ENCODE measurements at regions not wholly inside any gene's neighbourhood (a gene's known extent, or its start where the extent isn't known, plus 50 kb on each side); places are given as distances from the start of the nearest gene placed in this dataset.
"Not testable (repeated sequence)": the region's sequence is repeated elsewhere in the genome, so short reads cannot be mapped to it uniquely, and the experiment has no call there.

GRCh38 chrX:35561985-35562384, 236.2 kb upstream of the MAGEB16 start:
- Histone ChIP-seq H4K20me1 (ENCODE audit: insufficient read depth) (no peaks in the 10 kb centered on the region), H3F3A (ENCODE audit: insufficient read depth, low read depth) (no peaks in the 10 kb centered on the region), H3K79me2 (ENCODE audit: low read depth) (no peaks in the 10 kb centered on the region), H3K4me1 (replicated peaks; ENCODE audit: insufficient read depth) (no peaks in the 10 kb centered on the region), H3K4me2 (no peak overlapping the region), H3K27ac (no peak overlapping the region), H3K36me3 (ENCODE audit: low read depth) (no peaks in the 10 kb centered on the region), H3K9me3 (ENCODE audit: insufficient read depth, low read depth) (no peaks in the 10 kb centered on the region), H3K9me2 (ENCODE audit: insufficient read depth) (no peaks in the 10 kb centered on the region), H3K27me3 (ENCODE audit: insufficient read depth, low read depth) (no peaks in the 10 kb centered on the region), H2AFZ (no peak overlapping the region), H3K4me3 (no peak overlapping the region)
- TF ChIP-seq CTCF (conservative IDR thresholded peaks at IDR 0.05) (no peak), EZH2 (IDR thresholded peaks at IDR 0.05; ENCODE audit: low read depth) (no peak)
- ChIA-PET POLR2A (ENCODE audit: unreplicated experiment) (no interaction called here), CTCF (no interaction called here)
- BruUV-seq (replicated peaks): no TSS peak
- DNase-seq: no peak
- intact Hi-C loops (cut with micrococcal nuclease; ENCODE audit: unreplicated experiment): no loop called here

- no peak for DNase-seq
- TF ChIP-seq CTCF (conservative IDR thresholded peaks at IDR 0.05) (no peak), EZH2 (IDR thresholded peaks at IDR 0.05; ENCODE audit: low read depth) (no peak)
- no peaks in the 10 kb centered on the region for H3K9me2 ChIP-seq (ENCODE audit: insufficient read depth)
- CTCF ChIA-PET: no interaction called here
- H3K79me2 ChIP-seq (ENCODE audit: low read depth): no peaks in the 10 kb centered on the region
- H3K4me3 ChIP-seq: no peak overlapping the region
- POLR2A ChIA-PET (ENCODE audit: unreplicated experiment): no interaction called here
- H3K27ac ChIP-seq: no peak overlapping the region
- no peaks in the 10 kb centered on the region for H3K9me3 ChIP-seq (ENCODE audit: insufficient read depth, low read depth)
- H3K27me3 ChIP-seq (ENCODE audit: insufficient read depth, low read depth): no peaks in the 10 kb centered on the region
- no TSS peak for BruUV-seq (replicated peaks)
- H4K20me1 ChIP-seq (ENCODE audit: insufficient read depth): no peaks in the 10 kb centered on the region
- intact Hi-C loops (cut with micrococcal nuclease; ENCODE audit: unreplicated experiment): no loop called here
- no peak overlapping the region for H3K4me2 ChIP-seq
- H2AFZ ChIP-seq: no peak overlapping the region
- no peaks in the 10 kb centered on the region for H3K36me3 ChIP-seq (ENCODE audit: low read depth)
- H3K4me1 ChIP-seq (replicated peaks; ENCODE audit: insufficient read depth): no peaks in the 10 kb centered on the region
- H3F3A ChIP-seq (ENCODE audit: insufficient read depth, low read depth): no peaks in the 10 kb centered on the region
Observed at GRCh38 chrX:35562395-35562794, 235.7 kb upstream of the MAGEB16 start.

- Histone ChIP-seq H3K9me2 (ENCODE audit: insufficient read depth) (no peaks in the 10 kb centered on the region), H3K79me2 (ENCODE audit: low read depth) (no peaks in the 10 kb centered on the region), H3K27ac (no peak overlapping the region), H3K4me1 (replicated peaks; ENCODE audit: insufficient read depth) (no peaks in the 10 kb centered on the region), H3K36me3 (ENCODE audit: low read depth) (no peaks in the 10 kb centered on the region), H2AFZ (no peak overlapping the region), H3K27me3 (ENCODE audit: insufficient read depth, low read depth) (no peaks in the 10 kb centered on the region), H3F3A (ENCODE audit: insufficient read depth, low read depth) (no peaks in the 10 kb centered on the region), H3K4me2 (no peak overlapping the region), H3K4me3 (no peak overlapping the region), H4K20me1 (ENCODE audit: insufficient read depth) (no peaks in the 10 kb centered on the region), H3K9me3 (ENCODE audit: insufficient read depth, low read depth) (no peaks in the 10 kb centered on the region)
- POLR2A ChIA-PET (ENCODE audit: unreplicated experiment): no interaction called here
- CTCF ChIA-PET: no interaction called here
- DNase-seq: no peak
- no peak for TF ChIP-seq CTCF (conservative IDR thresholded peaks at IDR 0.05)
- intact Hi-C loops (cut with micrococcal nuclease; ENCODE audit: unreplicated experiment): no loop called here
- BruUV-seq (replicated peaks): no TSS peak
Observed at GRCh38 chrX:35590210-35590609, 207.9 kb upstream of the MAGEB16 start.

- H3K9me2 ChIP-seq (ENCODE audit: insufficient read depth); H3K9me3 ChIP-seq (ENCODE audit: insufficient read depth, low read depth); H3K36me3 ChIP-seq (ENCODE audit: low read depth); H3K79me2 ChIP-seq (ENCODE audit: low read depth); H3K4me2 ChIP-seq; H3K27me3 ChIP-seq (ENCODE audit: insufficient read depth, low read depth); POLR2A ChIA-PET (ENCODE audit: unreplicated experiment); H3K27ac ChIP-seq; H3K4me1 ChIP-seq (replicated peaks; ENCODE audit: insufficient read depth); CTCF ChIA-PET; H3F3A ChIP-seq (ENCODE audit: insufficient read depth, low read depth); H3K4me3 ChIP-seq; DNase-seq; BruUV-seq (replicated peaks); H4K20me1 ChIP-seq (ENCODE audit: insufficient read depth); H2AFZ ChIP-seq; intact Hi-C loops (cut with micrococcal nuclease; ENCODE audit: unreplicated experiment): not testable (repeated sequence)
Observed at GRCh38 chrX:35611562-35611961, 186.6 kb upstream of the MAGEB16 start.
